SK-N-MC (cell line): ENCODE measurements at regions not wholly inside any gene's neighbourhood (a gene's known extent, or its start where the extent isn't known, plus 50 kb on each side); places are given as distances from the start of the nearest gene placed in this dataset.

ENCODE experiments used
- EZH2 ChIP-seq: fragments of 200-600 bp; sonication (generic); IDR thresholded peaks from one replicate; pipeline ENCODE4 v1.6.1; 2017; ENCODE audit warnings: antibody characterized with exemption
- FOXP2 ChIP-seq: optimal IDR thresholded peaks from 2 replicates; pipeline ENCODE3; 2011; ENCODE audit warnings: mild to moderate bottlenecking, moderate library complexity; ENCODE audit not compliant: insufficient read depth; ENCODE audit errors: extremely low read length, control extremely low read depth

- TF ChIP-seq EZH2 (no peak), FOXP2 (no peak)
Measured at GRCh38 chr15:38709196-38709595, 144.6 kb upstream of the RASGRP1 start.
